ENCODE measurements at regions not wholly inside any gene's neighbourhood (a gene's known extent, or its start where the extent isn't known, plus 50 kb on each side); places are given as distances from the start of the nearest gene placed in this dataset.

- Histone ChIP-seq H3K9ac (ENCODE audit: low read depth, low read length) (no peak overlapping the region), H3K36me3 (ENCODE audit: insufficient read depth, low read length) (no peaks in the 10 kb centered on the region), H3K4me1 (ENCODE audit: insufficient read depth, low read length) (no peaks in the 10 kb centered on the region), H3K9me3 (ENCODE audit: control insufficient read depth, insufficient read depth, low read length) (no peaks in the 10 kb centered on the region)
Measured at GRCh38 chr11:95549301-95549700, 240.3 kb downstream of the FAM76B start.

DNA sequence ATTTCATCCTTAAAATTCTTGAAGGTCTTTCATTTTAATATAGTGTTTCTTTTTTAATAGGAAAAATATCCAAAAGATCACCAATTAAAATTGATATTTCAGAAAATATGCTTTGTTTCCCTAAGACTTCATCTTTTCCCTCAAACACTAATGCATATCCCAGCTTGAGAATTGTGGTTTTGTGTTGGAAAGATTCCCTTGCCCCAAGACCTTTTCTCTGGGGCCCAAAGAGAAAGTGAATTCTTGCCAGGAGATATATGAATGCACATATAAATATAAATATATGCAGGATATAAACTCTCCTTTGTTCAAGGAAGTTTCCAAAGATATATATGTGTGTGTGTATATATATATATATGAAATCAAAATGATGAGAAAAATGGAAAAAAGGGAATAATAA, 241.2 kb downstream of the FAM76B start:
- Histone ChIP-seq H3K9ac (ENCODE audit: low read depth, low read length) (no peak overlapping the region), H3K36me3 (ENCODE audit: insufficient read depth, low read length) (no peaks in the 10 kb centered on the region), H3K9me3 (ENCODE audit: control insufficient read depth, insufficient read depth, low read length) (no peaks in the 10 kb centered on the region)

GRCh38 chr11:95547976-95548375, 241.6 kb downstream of the FAM76B start:
- Histone ChIP-seq H3K36me3 (ENCODE audit: insufficient read depth, low read length) (no peaks in the 10 kb centered on the region), H3K9ac (ENCODE audit: low read depth, low read length) (no peak overlapping the region), H3K9me3 (ENCODE audit: control insufficient read depth, insufficient read depth, low read length) (no peaks in the 10 kb centered on the region), H3K4me1 (ENCODE audit: insufficient read depth, low read length) (no peaks in the 10 kb centered on the region)

More for the DNA sequence above, 241.2 kb downstream of the FAM76B start:
- no peaks in the 10 kb centered on the region for H3K4me1 ChIP-seq (ENCODE audit: insufficient read depth, low read length)

DNA sequence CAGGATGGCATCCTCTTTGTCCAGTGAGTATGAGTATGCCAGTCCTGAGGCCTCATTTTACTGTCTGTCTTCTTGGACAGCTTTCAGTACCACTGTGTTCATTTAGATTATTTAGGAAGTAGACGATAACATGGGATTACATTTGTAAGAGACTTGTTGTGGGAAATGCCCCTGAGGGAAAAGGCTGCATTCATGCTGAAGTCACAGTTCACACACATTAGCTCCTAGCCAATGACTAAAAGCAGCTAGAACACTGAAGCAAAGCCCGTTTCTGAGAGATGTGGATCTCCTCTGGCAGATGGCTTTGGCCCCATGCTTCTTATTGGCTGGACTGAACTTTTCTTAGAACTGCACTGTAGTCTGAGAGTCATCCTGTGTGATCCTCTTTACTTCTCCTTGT, 242.4 kb downstream of the FAM76B start:
- no peaks in the 10 kb centered on the region for H3K4me1 ChIP-seq (ENCODE audit: insufficient read depth, low read length)
- no peaks in the 10 kb centered on the region for H3K9me3 ChIP-seq (ENCODE audit: control insufficient read depth, insufficient read depth, low read length)
- no peaks in the 10 kb centered on the region for H3K36me3 ChIP-seq (ENCODE audit: insufficient read depth, low read length)
- no peak overlapping the region for H3K9ac ChIP-seq (ENCODE audit: low read depth, low read length)

- Histone ChIP-seq H3K9ac (ENCODE audit: low read depth, low read length) (no peak overlapping the region), H3K4me1 (ENCODE audit: insufficient read depth, low read length) (no peaks in the 10 kb centered on the region), H3K9me3 (ENCODE audit: control insufficient read depth, insufficient read depth, low read length) (no peaks in the 10 kb centered on the region), H3K36me3 (ENCODE audit: insufficient read depth, low read length) (no peaks in the 10 kb centered on the region)
Measured at GRCh38 chr11:95545116-95545875, 244.3 kb downstream of the FAM76B start.

GRCh38 chr11:95544095-95544856, 245.3 kb downstream of the FAM76B start:
- Histone ChIP-seq H3K36me3 (ENCODE audit: insufficient read depth, low read length) (no peaks in the 10 kb centered on the region), H3K4me1 (ENCODE audit: insufficient read depth, low read length) (no peaks in the 10 kb centered on the region)

DNA sequence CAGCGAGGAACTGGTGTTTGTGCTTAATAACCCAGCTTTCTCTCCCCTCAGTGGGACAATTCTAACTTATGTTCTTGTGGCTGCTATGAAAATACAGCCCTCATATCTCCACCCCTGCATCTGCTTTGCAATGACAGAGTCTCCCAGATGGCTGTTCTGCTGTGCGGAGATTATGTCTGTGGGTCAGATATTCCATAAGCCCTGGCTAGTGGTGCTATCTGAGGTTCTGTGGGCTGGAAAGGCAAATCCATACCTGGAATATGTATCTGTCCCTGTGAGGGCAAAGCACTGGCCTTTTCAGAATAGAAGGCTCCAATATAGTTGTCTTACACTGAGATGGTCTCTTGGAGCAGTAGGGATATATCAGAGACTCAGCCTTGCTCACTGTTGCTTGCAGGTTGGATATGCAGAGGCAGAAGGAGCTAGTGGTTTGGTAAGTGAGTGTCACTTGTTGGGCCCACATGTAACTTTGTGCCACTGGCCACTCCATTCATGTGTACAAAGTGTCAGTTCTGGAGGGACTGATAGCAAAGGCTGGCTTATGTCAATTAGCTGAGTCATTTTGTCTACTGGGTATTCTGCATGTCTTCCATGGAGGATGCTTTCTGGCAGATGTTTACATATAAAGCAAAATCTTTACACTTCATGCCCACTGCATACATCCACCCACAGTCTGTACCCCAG, 246.6 kb downstream of the FAM76B start:
- Histone ChIP-seq H3K9ac (ENCODE audit: low read depth, low read length) (no peak overlapping the region), H3K36me3 (ENCODE audit: insufficient read depth, low read length) (no peaks in the 10 kb centered on the region), H3K9me3 (ENCODE audit: control insufficient read depth, insufficient read depth, low read length) (no peaks in the 10 kb centered on the region), H3K4me1 (ENCODE audit: insufficient read depth, low read length) (no peaks in the 10 kb centered on the region)

More at GRCh38 chr11:95544095-95544856, 245.3 kb downstream of the FAM76B start:
- Histone ChIP-seq H3K9me3 (ENCODE audit: control insufficient read depth, insufficient read depth, low read length) (no peaks in the 10 kb centered on the region), H3K9ac (ENCODE audit: low read depth, low read length) (no peak overlapping the region)

DNA sequence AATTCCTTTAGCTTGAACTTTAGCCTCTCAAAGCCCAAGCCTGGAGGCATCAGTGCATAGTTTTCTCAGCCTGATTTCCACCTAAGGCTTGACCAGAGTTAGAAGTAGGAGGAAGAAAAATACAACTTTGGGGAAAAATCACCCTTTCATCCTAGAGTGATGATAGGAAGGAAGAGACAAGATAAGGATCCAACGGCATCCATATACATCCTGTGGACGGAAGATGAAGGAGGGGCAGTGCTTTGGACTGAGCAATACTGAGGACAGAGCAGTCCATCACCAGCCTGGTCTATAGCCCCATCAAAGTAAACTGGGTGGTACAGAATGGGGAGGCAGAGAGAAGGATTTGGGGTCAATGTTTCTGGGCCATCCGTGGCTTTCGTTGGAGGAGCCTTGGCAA, 247.9 kb downstream of the FAM76B start:
- Histone ChIP-seq H3K36me3 (ENCODE audit: insufficient read depth, low read length) (no peaks in the 10 kb centered on the region), H3K9me3 (ENCODE audit: control insufficient read depth, insufficient read depth, low read length) (no peaks in the 10 kb centered on the region), H3K4me1 (ENCODE audit: insufficient read depth, low read length) (no peaks in the 10 kb centered on the region), H3K9ac (ENCODE audit: low read depth, low read length) (no peak overlapping the region)

DNA sequence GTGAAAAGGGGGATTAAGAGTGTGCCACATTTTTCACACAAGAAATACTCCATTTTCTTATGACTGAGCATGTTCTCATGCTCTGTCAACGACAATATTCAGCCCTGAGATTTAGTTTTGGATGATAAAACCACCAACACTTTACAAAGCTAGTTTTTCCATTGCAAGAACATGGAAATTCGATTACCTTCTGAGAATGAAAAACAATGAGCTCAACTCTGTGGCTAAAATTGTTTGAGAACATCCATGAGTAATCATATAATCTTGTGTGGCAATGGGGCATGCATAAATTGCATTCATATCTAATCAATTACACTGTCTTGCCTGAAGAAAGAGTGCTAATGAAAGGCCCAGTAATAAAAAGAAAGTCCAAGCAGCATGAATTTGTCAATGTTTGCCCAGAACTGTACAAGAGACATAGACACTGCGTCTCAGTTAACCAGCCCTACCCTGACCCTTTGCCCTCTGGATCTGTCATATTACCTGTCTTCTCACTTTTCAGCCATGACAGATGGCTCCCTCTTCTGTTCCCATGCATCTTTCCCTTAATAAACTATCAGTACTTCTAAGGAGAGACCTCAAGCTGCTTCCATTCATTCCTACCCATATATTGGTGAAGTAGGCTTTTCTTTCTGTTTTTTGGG, 253.4 kb downstream of the FAM76B start:
- Histone ChIP-seq H3K9ac (ENCODE audit: low read depth, low read length) (no peak overlapping the region), H3K36me3 (ENCODE audit: insufficient read depth, low read length) (no peaks in the 10 kb centered on the region), H3K4me1 (ENCODE audit: insufficient read depth, low read length) (no peaks in the 10 kb centered on the region), H3K9me3 (ENCODE audit: control insufficient read depth, insufficient read depth, low read length) (no peaks in the 10 kb centered on the region)

DNA sequence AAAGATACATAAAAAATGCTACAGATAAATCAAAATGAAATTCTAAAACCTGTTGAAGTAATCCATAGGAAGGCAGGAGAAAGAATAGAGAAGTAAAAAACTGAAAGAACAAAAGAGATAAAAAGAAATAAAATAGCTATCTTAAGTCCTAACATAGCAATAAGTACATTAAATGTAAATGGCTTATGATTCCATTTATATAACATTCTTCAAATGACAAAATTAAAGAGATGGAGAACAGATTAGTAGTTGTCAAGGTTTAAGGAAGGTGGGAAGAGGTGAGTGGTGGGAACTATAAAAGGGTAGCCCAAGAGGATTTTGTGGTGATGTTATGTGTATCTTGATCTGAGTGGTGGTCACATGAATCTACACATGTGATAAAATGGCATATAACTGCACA, 254.8 kb downstream of the FAM76B start:
- Histone ChIP-seq H3K36me3 (ENCODE audit: insufficient read depth, low read length) (no peaks in the 10 kb centered on the region), H3K9ac (ENCODE audit: low read depth, low read length) (no peak overlapping the region), H3K4me1 (ENCODE audit: insufficient read depth, low read length) (no peaks in the 10 kb centered on the region), H3K9me3 (ENCODE audit: control insufficient read depth, insufficient read depth, low read length) (no peaks in the 10 kb centered on the region)

DNA sequence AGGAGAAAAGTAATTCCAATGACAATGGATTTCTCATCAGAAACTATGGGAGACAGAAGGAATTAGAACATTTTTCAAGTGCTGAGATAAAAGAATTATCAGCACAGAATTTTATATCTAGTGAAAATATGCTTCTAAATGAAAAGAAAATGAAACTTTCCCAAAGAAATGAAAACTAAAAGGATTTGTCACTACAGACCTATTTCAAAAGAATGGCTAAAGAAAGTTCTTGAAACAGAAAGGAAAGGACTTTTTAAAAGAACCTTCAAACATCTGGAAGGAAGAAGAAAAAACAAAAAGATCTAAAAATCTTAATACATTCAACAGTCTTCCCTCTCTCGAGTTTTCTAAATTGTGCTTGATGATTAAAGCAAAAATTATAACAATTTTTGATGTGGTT, 255.4 kb downstream of the FAM76B start:
- Histone ChIP-seq H3K36me3 (ENCODE audit: insufficient read depth, low read length) (no peaks in the 10 kb centered on the region), H3K9ac (ENCODE audit: low read depth, low read length) (no peak overlapping the region), H3K4me1 (ENCODE audit: insufficient read depth, low read length) (no peaks in the 10 kb centered on the region), H3K9me3 (ENCODE audit: control insufficient read depth, insufficient read depth, low read length) (no peaks in the 10 kb centered on the region)

- no peaks in the 10 kb centered on the region for H3K4me1 ChIP-seq (ENCODE audit: insufficient read depth, low read length)
- no peak overlapping the region for H3K9ac ChIP-seq (ENCODE audit: low read depth, low read length)
- no peaks in the 10 kb centered on the region for H3K9me3 ChIP-seq (ENCODE audit: control insufficient read depth, insufficient read depth, low read length)
- no peaks in the 10 kb centered on the region for H3K36me3 ChIP-seq (ENCODE audit: insufficient read depth, low read length)
Measured at GRCh38 chr11:95531116-95531515, 258.5 kb downstream of the FAM76B start.

DNA sequence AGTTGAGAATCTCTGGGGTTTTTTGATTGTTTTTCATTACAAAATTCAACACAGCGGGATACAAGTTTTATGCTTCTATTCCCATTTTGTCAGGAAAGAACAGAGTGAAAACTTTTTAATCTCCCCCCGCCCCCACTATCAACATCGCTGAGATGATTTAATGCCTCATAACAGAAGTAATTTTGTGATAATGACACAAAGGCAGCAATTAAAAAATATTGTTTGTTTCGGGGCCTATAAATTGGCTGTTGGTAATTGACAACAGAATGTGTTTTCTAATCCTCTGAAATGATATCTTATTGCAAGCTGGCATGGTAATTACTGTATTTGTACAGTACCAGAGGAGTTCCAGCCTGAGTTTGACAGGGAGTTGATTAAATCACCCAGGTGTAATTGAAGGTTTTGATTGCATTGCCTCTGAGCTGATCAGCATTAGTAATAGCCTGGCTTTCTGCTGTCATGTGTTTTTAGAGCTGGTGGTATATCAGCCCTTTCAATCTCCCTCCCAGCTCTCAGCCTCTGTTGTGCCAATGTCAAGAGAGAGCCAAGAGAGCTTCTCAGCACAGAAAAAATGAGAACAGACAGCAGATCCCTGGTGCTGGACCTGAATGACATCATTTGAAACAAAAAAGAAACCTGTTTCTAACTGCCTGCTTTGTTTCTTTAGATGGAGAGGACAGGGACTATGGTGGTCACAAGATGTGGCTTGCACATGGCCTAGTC, 265.1 kb downstream of the FAM76B start:
- H3K9ac ChIP-seq (ENCODE audit: low read depth, low read length) = no peak overlapping the region
- no peaks in the 10 kb centered on the region for H3K4me1 ChIP-seq (ENCODE audit: insufficient read depth, low read length)
- no peaks in the 10 kb centered on the region for H3K36me3 ChIP-seq (ENCODE audit: insufficient read depth, low read length)
- no peaks in the 10 kb centered on the region for H3K9me3 ChIP-seq (ENCODE audit: control insufficient read depth, insufficient read depth, low read length)

DNA sequence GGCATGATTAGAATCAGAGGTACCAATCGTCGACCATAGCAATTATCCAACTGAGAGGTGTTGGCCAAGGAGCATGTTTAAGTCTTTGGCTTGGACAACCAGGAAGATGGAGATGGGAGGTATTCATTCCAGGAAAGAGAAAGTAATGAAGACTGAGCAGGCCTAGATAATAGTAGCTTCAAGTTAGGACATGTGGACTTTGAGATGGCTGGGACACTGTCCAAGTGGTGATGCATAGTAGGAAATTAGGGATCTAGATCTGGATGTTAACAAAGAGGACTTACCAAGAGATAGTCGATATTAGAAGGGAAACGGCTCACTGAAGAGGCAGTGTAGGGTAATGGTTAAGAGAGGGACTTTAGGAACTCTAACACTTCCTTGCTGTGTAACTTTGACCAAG, 266.7 kb downstream of the FAM76B start:
- Histone ChIP-seq H3K9me3 (ENCODE audit: control insufficient read depth, insufficient read depth, low read length) (no peaks in the 10 kb centered on the region), H3K9ac (ENCODE audit: low read depth, low read length) (no peak overlapping the region), H3K4me1 (ENCODE audit: insufficient read depth, low read length) (peaks cover 1% of the 10 kb centered on the region; the same call in 1 of the 2 replicates), H3K36me3 (ENCODE audit: insufficient read depth, low read length) (no peaks in the 10 kb centered on the region)

Measured in ES-I3 (cell line).